ENCODE measurements at regions not wholly inside any gene's neighbourhood (a gene's known extent, or its start where the extent isn't known, plus 50 kb on each side); places are given as distances from the start of the nearest gene placed in this dataset.
A peak's percentile ranks its signal among the peaks of the same experiment; 100 is the strongest.

DNA sequence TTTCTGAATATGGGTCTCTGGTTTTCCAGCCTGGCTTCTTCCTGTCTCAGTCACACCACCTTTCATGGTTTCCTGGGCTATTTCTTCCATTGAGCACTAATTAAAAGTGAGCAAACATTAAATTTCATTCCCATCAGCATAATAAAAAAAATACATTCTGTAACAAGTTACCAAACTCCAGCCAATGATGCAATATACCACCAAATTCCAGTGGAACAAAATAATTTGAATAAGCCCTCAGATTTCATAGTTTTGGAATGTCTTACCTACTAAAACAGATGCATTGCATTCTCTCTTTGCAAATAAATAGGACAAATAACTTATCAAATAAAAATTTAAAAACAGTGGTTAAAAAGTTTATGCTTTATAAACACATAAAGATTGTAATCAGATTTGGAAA is 97.8 kb upstream of the PRDM1 start:
- intact Hi-C loops (cut with micrococcal nuclease), result no loop called here
- no peak overlapping the region for H3K27ac Mint-ChIP-seq
- H3K4me3 Mint-ChIP-seq (ENCODE audit: low read depth), result no peak overlapping the region

DNA sequence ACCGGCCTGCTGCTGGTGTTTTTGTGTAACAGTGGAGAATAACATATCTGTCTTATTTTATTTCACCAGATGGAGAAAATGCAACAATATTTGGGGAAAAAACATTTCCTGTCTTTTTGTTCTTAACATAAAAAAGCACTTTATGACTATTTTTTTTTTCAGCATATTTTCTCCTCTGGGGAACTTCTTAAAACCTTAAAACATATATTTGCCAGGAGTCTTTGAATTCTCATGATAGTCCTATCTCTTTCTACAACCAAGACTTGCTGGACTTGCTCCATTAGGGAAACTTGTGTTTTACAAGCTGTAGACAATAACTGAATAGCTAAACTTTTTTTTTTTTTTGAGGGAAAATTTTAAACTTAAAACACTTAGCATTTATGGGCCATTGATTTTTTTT is 98.6 kb upstream of the PRDM1 start:
- intact Hi-C loops (cut with micrococcal nuclease), result no loop called here
- peaks cover 3% of the 10 kb centered on the region for H3K36me3 Mint-ChIP-seq (ENCODE audit: low read depth)
- H3K4me3 Mint-ChIP-seq (ENCODE audit: low read depth), result no peak overlapping the region
- H3K27ac Mint-ChIP-seq, result no peak overlapping the region
- peaks cover 5% of the 10 kb centered on the region for H3K27me3 Mint-ChIP-seq (ENCODE audit: low read depth)
- DNase-seq (ENCODE audit: low spot score), result no peak
- H3K4me1 Mint-ChIP-seq (ENCODE audit: low read depth), result peaks cover 64% of the 10 kb centered on the region
- no peaks in the 10 kb centered on the region for H3K9me3 Mint-ChIP-seq

More for the DNA sequence above, 97.8 kb upstream of the PRDM1 start:
- Mint-ChIP-seq H3K36me3 (ENCODE audit: low read depth) (peaks cover 3% of the 10 kb centered on the region), H3K27me3 (ENCODE audit: low read depth) (peaks cover 5% of the 10 kb centered on the region), H3K9me3 (no peaks in the 10 kb centered on the region), H3K4me1 (ENCODE audit: low read depth) (peaks cover 64% of the 10 kb centered on the region)
- no peak for DNase-seq (ENCODE audit: low spot score)

DNA sequence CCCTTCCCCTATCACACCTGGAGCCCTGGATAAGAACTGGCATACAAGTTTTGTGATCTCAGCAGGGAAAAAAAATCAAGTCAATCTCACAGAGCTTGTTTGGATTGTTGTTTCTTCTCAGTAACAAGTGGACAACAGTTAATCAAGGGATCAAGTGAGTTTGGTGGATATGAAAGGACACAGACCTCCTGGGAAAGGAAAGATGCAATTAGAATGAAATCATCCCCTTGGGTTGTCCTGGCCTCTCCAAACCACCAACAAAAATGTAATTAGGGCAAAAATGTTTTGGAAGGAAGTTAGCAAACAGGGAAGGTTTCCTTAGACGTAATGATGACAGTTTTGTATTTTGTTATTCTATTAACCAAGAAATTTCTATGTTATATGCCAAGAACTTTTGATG is 99.1 kb upstream of the PRDM1 start:
- no peak overlapping the region for H3K4me3 Mint-ChIP-seq (ENCODE audit: low read depth)
- DNase-seq (ENCODE audit: low spot score), result no peak
- H3K27ac Mint-ChIP-seq, result no peak overlapping the region
- no peaks in the 10 kb centered on the region for H3K9me3 Mint-ChIP-seq
- peaks cover 5% of the 10 kb centered on the region for H3K27me3 Mint-ChIP-seq (ENCODE audit: low read depth)
- H3K4me1 Mint-ChIP-seq (ENCODE audit: low read depth), result peaks cover 65% of the 10 kb centered on the region
- H3K36me3 Mint-ChIP-seq (ENCODE audit: low read depth), result peaks cover 3% of the 10 kb centered on the region
- intact Hi-C loops (cut with micrococcal nuclease), result no loop called here

DNA sequence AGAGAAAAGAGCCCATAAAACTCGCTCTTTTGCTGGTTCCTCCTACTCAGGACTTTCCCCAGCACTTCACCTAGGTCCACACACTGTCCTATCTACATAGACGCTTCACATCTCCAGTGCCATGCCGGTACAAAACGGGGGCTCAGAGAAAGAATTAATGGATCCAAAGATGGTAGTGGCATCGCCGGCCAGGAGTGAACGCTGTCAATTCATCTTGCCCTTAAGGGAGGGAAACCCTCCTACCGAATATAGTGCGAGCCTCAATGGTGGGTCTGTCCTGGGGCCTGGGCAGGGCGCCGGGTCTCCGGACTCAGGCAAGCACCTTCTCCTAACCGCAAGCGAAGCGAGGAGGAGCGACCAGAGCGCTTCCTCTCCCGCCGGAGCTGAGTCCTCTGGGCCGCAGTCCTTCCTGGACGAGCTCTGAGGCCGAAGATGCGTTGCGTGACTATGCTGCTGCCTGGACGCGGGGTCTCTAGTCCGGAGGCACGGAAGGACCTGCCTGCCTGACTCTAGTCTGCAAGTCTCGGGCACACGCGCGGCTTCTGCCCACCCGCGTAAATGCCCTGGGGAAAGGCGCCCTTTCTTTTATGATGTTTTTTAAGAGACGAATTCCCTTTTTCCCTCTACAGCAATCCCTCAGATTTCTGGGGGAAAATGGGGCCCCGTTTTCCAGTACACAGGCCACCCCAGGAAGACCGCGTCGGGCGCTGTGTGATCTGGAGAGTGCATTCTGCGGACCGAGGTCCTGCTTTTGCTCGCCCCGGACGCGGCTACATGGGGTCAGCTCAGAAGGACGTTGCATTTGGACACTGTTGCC is 100.1 kb upstream of the PRDM1 start:
- H3K27ac Mint-ChIP-seq, result peak overlapping the region; percentile 26
- H3K36me3 Mint-ChIP-seq (ENCODE audit: low read depth), result peaks cover 3% of the 10 kb centered on the region
- intact Hi-C loops (cut with micrococcal nuclease), result no loop called here
- H3K4me1 Mint-ChIP-seq (ENCODE audit: low read depth), result peaks cover 58% of the 10 kb centered on the region
- H3K27me3 Mint-ChIP-seq (ENCODE audit: low read depth), result peaks cover 5% of the 10 kb centered on the region
- H3K4me3 Mint-ChIP-seq (ENCODE audit: low read depth), result peak overlapping the region; percentile 31
- no peaks in the 10 kb centered on the region for H3K9me3 Mint-ChIP-seq
- no peak for DNase-seq (ENCODE audit: low spot score)

DNA sequence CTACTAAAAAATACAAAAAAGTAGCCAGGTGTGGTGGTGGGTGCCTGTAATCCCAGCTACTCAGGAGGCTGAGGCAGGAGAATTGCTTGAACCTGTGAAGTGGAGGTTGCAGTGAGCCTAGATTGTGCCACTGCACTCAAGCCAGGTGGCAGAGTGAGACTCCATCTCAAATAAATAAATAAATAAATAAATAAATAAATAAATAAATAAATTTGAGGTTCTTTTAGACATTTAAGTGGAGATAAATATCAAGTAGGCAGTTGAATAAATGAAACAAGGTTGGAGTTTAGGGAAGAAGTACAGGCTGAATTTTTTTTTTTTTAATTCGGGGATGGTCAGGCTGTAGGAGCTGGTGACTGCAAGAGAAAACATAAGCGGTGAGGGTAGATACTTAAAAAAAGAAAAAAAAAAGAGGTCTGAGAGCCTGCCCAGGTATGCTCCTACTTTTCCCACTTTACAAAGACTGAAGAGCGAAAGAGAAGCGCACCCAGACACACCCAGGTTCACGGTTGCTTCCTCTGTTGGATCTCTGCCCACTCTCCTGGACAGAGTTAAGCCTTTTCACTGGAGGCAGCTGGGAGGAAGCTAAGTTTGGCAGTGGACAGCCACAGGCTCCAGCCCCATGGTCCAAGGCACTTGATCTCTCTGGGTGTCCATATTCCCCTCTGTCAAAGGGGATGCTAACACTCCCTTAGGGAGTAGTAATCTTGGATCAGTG is 100.9 kb upstream of the PRDM1 start:
- intact Hi-C loops (cut with micrococcal nuclease), result no loop called here
- Mint-ChIP-seq H3K9me3 (no peaks in the 10 kb centered on the region), H3K4me1 (ENCODE audit: low read depth) (peaks cover 56% of the 10 kb centered on the region), H3K27me3 (ENCODE audit: low read depth) (peaks cover 5% of the 10 kb centered on the region), H3K36me3 (ENCODE audit: low read depth) (peaks cover 8% of the 10 kb centered on the region), H3K27ac (no peak overlapping the region), H3K4me3 (ENCODE audit: low read depth) (no peak overlapping the region)
- no peak for DNase-seq (ENCODE audit: low spot score)

DNA sequence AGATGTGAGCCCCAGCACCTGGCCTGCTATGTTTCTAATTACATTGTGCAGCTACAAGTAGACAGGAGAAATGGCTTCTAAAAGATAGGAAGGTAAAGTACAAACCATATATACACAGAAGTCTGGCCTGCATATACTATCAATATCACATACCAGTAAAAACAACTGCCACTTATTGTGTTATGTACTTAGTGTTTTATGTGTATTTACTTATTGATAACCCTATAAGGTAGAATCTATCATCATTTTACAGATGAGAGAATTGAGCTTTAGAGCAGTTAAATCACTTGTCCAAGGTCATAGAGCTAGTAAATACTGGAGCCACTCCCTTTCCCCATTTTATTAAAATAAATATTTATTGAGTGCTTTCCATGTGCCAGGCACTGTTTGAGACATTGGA is 102.4 kb upstream of the PRDM1 start:
- H3K4me3 Mint-ChIP-seq (ENCODE audit: low read depth), result no peak overlapping the region
- peaks cover 5% of the 10 kb centered on the region for H3K27me3 Mint-ChIP-seq (ENCODE audit: low read depth)
- H3K9me3 Mint-ChIP-seq, result no peaks in the 10 kb centered on the region
- intact Hi-C loops (cut with micrococcal nuclease), result loop anchor here (1.0 to 5.0 kb wide), 7 partner anchors 9 to 496 kb away; no protein-coding TSS in a partner anchor
- no peak overlapping the region for H3K27ac Mint-ChIP-seq
- H3K36me3 Mint-ChIP-seq (ENCODE audit: low read depth), result peaks cover 12% of the 10 kb centered on the region
- DNase-seq (ENCODE audit: low spot score), result no peak
- H3K4me1 Mint-ChIP-seq (ENCODE audit: low read depth), result peaks cover 59% of the 10 kb centered on the region

DNA sequence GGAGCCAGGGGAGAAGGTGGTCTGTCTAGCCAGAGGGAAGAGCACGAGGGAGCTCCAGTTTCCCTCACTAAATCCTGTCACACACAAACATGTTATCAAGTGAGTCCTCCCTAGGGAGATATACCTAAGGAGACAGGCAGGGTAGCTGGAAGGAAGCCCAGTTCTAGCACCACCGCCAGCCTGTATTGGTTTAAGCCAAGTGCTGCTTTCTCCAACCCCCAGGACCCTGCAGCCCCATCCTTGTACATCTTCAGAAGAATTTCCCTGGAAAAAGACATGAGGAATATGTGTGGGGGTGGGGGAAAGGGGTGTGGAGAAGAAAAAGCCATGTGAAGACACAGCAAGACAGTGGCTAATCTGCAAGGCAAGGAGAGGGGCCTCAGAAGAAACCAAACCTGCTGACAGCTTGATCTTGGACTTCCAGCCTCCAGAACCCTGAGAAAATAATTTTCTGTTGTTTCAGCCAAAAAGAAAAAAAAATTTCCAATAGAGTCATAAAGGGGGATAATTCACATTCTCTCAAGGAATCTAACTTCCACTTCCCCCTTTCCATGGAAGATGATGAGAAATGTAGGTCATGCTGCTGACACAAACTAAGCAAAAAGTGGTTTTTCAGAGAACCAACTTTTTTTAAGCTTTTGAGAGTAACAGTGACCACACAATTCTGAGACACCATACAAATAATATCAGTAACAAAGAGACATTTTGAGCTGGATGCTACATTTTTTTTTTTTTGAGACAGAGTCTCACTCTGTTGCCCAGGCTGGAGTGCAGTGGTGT is 103.2 kb upstream of the PRDM1 start:
- intact Hi-C loops (cut with micrococcal nuclease), result loop anchor here (1.0 to 5.0 kb wide), 7 partner anchors 9 to 496 kb away; no protein-coding TSS in a partner anchor
- peak overlapping the region; percentile 56 for H3K27ac Mint-ChIP-seq
- peaks cover 5% of the 10 kb centered on the region for H3K27me3 Mint-ChIP-seq (ENCODE audit: low read depth)
- H3K9me3 Mint-ChIP-seq, result peaks cover 2% of the 10 kb centered on the region
- DNase-seq (ENCODE audit: low spot score), result no peak
- peaks cover 61% of the 10 kb centered on the region for H3K4me1 Mint-ChIP-seq (ENCODE audit: low read depth)
- H3K4me3 Mint-ChIP-seq (ENCODE audit: low read depth), result peak overlapping the region; percentile 24
- H3K36me3 Mint-ChIP-seq (ENCODE audit: low read depth), result peaks cover 17% of the 10 kb centered on the region

DNA sequence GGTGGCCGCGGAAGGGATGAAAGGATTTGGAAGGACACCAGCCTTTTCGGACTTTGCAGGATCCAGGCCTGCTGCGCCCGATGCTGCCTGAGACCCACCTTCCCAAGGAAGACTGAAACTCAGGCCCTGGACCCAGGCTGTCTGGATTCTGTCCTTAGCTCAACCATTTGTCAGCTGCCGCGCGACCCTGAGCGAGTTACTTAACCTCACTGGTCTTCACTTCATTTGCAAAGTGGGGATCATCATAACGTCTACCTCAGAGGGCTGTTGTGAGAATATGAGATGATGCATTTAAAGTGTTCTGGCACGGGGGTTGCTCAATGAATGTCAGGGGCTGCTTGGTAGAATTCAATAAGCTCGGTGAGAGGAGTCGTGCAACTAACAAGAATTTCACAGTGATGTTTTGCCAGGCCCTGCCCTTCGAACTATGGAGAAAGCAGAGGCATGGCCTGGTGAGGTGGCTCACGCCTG is 104.2 kb upstream of the PRDM1 start:
- peaks cover 4% of the 10 kb centered on the region for H3K9me3 Mint-ChIP-seq
- peaks cover 54% of the 10 kb centered on the region for H3K4me1 Mint-ChIP-seq (ENCODE audit: low read depth)
- peaks cover 3% of the 10 kb centered on the region for H3K27me3 Mint-ChIP-seq (ENCODE audit: low read depth)
- peak overlapping the region; percentile 74 for H3K4me3 Mint-ChIP-seq (ENCODE audit: low read depth)
- intact Hi-C loops (cut with micrococcal nuclease), result loop anchor here (2.0 to 5.0 kb wide), 6 partner anchors 81 to 495 kb away; no protein-coding TSS in a partner anchor
- no peak for DNase-seq (ENCODE audit: low spot score)
- peak overlapping the region; percentile 56 for H3K27ac Mint-ChIP-seq
- H3K36me3 Mint-ChIP-seq (ENCODE audit: low read depth), result peaks cover 21% of the 10 kb centered on the region

DNA sequence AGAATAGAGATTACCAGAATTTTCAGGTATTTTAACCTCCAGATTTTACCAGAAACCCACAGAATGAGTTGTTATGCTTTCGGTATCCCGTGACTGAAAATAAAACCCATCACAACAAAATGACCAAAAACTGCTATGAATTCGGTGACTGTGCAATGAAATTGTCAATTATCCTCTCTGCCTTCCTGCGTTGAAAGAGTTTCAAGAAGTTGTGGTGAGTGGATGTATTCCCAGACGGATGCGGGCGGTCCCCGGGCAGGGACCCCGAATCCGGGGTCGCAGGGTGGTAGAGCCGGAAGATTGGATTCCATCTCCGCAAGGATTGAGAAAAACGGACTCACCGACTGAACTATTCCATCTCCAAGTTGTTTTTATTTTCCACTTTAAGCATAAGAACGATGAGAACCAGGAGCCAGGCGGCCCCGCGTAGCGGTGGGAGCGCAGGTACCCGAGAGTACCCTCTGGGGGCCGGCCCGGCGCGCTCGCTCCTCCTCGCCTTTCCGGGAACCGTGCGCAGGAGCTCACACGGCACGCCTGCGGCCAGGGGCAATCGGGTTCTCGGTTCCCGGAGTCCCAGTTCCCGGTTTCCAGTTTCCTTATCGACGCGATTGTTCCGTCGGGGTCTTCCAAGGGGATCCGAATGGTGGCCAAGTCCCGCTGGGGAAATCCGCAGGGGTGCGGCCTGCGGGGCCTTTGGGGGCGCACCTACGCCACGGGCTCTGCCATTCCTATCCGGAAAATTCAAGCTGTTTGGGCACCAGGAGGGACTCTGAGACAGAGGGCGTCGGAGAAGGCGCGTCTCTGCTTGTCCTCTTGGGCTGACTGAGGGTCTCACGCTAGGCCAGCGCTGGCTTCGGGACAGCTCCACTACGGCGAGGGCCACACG is 104.9 kb upstream of the PRDM1 start:
- H3K9me3 Mint-ChIP-seq, result peaks cover 4% of the 10 kb centered on the region
- DNase-seq (ENCODE audit: low spot score), result peak; percentile 36
- peak overlapping the region; percentile 85 for H3K27ac Mint-ChIP-seq
- H3K4me3 Mint-ChIP-seq (ENCODE audit: low read depth), result peak overlapping the region; percentile 74
- H3K4me1 Mint-ChIP-seq (ENCODE audit: low read depth), result peaks cover 56% of the 10 kb centered on the region
- peaks cover 3% of the 10 kb centered on the region for H3K27me3 Mint-ChIP-seq (ENCODE audit: low read depth)
- H3K36me3 Mint-ChIP-seq (ENCODE audit: low read depth), result peaks cover 23% of the 10 kb centered on the region
- intact Hi-C loops (cut with micrococcal nuclease), result loop anchor here (2.0 to 5.0 kb wide), 6 partner anchors 80 to 494 kb away; no protein-coding TSS in a partner anchor

DNA sequence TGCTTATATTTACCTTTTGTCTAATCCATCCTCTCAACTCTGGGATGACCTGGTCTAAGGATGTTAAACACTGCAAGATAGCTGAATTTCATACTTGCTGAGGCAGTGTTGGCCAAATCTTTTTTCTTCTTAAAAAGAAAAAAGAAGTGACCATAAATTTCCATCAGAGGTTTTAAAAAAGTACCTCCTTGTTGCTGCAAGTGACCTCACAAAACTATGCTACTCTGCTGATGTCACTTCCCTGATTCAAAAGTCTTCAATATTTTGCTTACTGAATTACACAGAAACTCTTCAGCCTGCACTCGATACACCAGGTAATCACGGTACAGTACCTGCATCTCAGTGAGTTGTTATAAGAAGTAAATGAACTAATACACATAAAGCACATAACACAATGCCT is 107.2 kb upstream of the PRDM1 start:
- H3K36me3 Mint-ChIP-seq (ENCODE audit: low read depth), result peaks cover 28% of the 10 kb centered on the region
- H3K9me3 Mint-ChIP-seq, result peaks cover 14% of the 10 kb centered on the region
- no peak for DNase-seq (ENCODE audit: low spot score)
- H3K4me3 Mint-ChIP-seq (ENCODE audit: low read depth), result no peak overlapping the region
- peak overlapping the region; percentile 6 for H3K27ac Mint-ChIP-seq
- H3K27me3 Mint-ChIP-seq (ENCODE audit: low read depth), result no peaks in the 10 kb centered on the region
- intact Hi-C loops (cut with micrococcal nuclease), result loop anchor here (2.0 kb wide), 1 partner anchor 14 kb away; no protein-coding TSS in a partner anchor
- peaks cover 45% of the 10 kb centered on the region for H3K4me1 Mint-ChIP-seq (ENCODE audit: low read depth)

DNA sequence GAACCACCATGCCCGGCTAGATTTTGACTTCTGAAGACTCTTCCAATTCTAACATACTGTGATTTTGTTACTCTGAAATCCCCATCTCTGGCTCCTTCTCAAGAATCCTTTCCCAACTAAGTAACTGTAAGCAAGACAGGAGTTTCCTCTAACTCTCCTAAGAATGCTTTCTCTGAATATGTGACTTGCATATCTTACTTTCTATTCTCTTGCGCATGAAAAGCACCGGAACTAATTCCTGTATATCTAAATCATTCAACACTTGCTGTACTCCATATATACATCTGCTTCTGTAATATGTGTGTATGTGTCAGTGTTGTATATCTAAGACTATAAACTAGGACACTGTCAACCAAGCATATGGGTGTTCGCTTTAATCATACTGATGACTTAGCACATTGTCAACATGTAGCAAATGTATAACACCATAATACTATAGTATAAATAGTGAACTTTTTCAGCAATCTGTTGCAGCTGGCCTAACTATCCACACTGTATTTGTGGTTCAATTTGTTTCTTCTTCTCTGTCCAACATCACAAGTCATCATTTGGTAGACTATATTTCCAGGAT is 108.1 kb upstream of the PRDM1 start:
- peaks cover 38% of the 10 kb centered on the region for H3K4me1 Mint-ChIP-seq (ENCODE audit: low read depth)
- peaks cover 23% of the 10 kb centered on the region for H3K9me3 Mint-ChIP-seq
- intact Hi-C loops (cut with micrococcal nuclease), result loop anchor here (2.0 kb wide), 1 partner anchor 15 kb away; no protein-coding TSS in a partner anchor
- DNase-seq (ENCODE audit: low spot score), result no peak
- no peak overlapping the region for H3K27ac Mint-ChIP-seq
- H3K27me3 Mint-ChIP-seq (ENCODE audit: low read depth), result no peaks in the 10 kb centered on the region
- H3K36me3 Mint-ChIP-seq (ENCODE audit: low read depth), result peaks cover 36% of the 10 kb centered on the region
- H3K4me3 Mint-ChIP-seq (ENCODE audit: low read depth), result no peak overlapping the region

All from activated T-helper 2 cell treated with anti-CD3 and anti-CD28 coated beads, Interferon-gamma antibody, Interleukin-2, Interleukin-4, amounts not matched to agents 10 μg/mL and 5 μg/mL and 100 μg/mL, durations not matched to agents 14 hours and 24 hours and 36 hours (primary cell).